ENCODE measurements at regions not wholly inside any gene's neighbourhood (a gene's known extent, or its start where the extent isn't known, plus 50 kb on each side); places are given as distances from the start of the nearest gene placed in this dataset.

GRCh38 chr7:119640861-119641260 lies 632.1 kb upstream of the KCND2 start (continued):
- no peak for TF ChIP-seq IKZF1 (conservative IDR thresholded peaks at IDR 0.05)
- no peak for TF ChIP-seq MXI1 (IDR thresholded peaks at IDR 0.05; ENCODE audit: low read depth, low read length)
- no peak for TF ChIP-seq RELA (IDR thresholded peaks at IDR 0.05; ENCODE audit: borderline replicate concordance, partially characterized antibody)
- TF ChIP-seq RCOR1 (conservative IDR thresholded peaks at IDR 0.05; ENCODE audit: low read depth, low read length): no peak
- TF ChIP-seq PAX8 (IDR thresholded peaks at IDR 0.05): no peak
- TF ChIP-seq SP1 (IDR thresholded peaks at IDR 0.05; ENCODE audit: low read depth, low read length): no peak
- no peak for TF ChIP-seq PRDM15 (CRISPR knock-in tag; IDR thresholded peaks at IDR 0.05)
- TF ChIP-seq MTA3 (IDR thresholded peaks at IDR 0.05; ENCODE audit: borderline replicate concordance, low read length): no peak
- no peak for TF ChIP-seq BCL3 (IDR thresholded peaks at IDR 0.05; ENCODE audit: borderline replicate concordance, insufficient read depth, low read depth, low read length, poor library complexity, severe bottlenecking)
- no peak for TF ChIP-seq CBFB (IDR thresholded peaks at IDR 0.05; ENCODE audit: low read depth)
- TF ChIP-seq RB1 (IDR thresholded peaks at IDR 0.05; ENCODE audit: borderline replicate concordance): no peak
- no peak for TF ChIP-seq SMC3 (IDR thresholded peaks at IDR 0.05; ENCODE audit: borderline replicate concordance, low read length)
- TF ChIP-seq ATF7 (IDR thresholded peaks at IDR 0.05; ENCODE audit: low read depth): no peak
